ENCODE measurements at regions not wholly inside any gene's neighbourhood (a gene's known extent, or its start where the extent isn't known, plus 50 kb on each side); places are given as distances from the start of the nearest gene placed in this dataset.

GRCh38 chr1:235035928-235036327 lies 92.7 kb downstream of the TOMM20 start:
- peak in 1 of 2 donors; percentile 57 for DNase-seq (ENCODE audit: low spot score in 2 of 2)
- WGBS, 2 donors, result 95 to 96% methylated on average over 2 of the region's 2 CpGs
- intact Hi-C loops (cut with DNase I; ENCODE audit: low total_unique reads), result no loop called here
- H3K4me3 ChIP-seq (ENCODE audit: low read depth, poor library complexity, severe bottlenecking), result no peak overlapping the region
- TF ChIP-seq POLR2A (IDR thresholded peaks at IDR 0.05), result no peak
- TF ChIP-seq, protein P1, sequence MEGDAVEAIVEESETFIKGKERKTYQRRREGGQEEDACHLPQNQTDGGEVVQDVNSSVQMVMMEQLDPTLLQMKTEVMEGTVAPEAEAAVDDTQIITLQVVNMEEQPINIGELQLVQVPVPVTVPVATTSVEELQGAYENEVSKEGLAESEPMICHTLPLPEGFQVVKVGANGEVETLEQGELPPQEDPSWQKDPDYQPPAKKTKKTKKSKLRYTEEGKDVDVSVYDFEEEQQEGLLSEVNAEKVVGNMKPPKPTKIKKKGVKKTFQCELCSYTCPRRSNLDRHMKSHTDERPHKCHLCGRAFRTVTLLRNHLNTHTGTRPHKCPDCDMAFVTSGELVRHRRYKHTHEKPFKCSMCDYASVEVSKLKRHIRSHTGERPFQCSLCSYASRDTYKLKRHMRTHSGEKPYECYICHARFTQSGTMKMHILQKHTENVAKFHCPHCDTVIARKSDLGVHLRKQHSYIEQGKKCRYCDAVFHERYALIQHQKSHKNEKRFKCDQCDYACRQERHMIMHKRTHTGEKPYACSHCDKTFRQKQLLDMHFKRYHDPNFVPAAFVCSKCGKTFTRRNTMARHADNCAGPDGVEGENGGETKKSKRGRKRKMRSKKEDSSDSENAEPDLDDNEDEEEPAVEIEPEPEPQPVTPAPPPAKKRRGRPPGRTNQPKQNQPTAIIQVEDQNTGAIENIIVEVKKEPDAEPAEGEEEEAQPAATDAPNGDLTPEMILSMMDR (IDR thresholded peaks at IDR 0.05), result no peak

- 81% methylated on average over 7 of the region's 7 CpGs for WGBS, 2 donors
- intact Hi-C loops (cut with DNase I; ENCODE audit: low total_unique reads), result no loop called here
- no peak overlapping the region for H3K4me3 ChIP-seq (ENCODE audit: low read depth, poor library complexity, severe bottlenecking)
- no peak for TF ChIP-seq POLR2A (IDR thresholded peaks at IDR 0.05)
- peak in 1 of 2 donors; percentile 68 for DNase-seq (ENCODE audit: low spot score in 2 of 2)
Observed at GRCh38 chr1:235030919-235031596, 97.6 kb downstream of the TOMM20 start.

DNA sequence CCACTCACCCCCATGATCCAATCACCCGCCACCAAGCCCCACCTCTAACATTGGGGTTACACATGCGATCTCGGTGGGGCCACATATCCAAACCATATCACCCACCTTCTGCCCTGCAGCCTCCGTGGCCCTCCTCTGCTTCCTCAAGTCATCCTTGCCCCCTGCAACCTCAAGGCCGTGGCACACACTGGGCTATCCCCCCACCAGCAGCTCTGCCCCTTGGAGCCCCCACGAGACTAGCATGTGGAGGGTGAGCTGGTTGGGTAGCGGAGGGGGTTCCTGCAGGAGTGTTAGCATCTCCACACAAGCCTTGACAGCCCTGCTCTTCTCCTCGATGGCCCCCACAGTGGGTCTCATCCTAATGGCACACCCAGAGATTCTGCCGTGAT lies 100.8 kb downstream of the TOMM20 start:
- 96 to 99% methylated on average over 9 of the region's 9 CpGs for WGBS, 2 donors
- TF ChIP-seq, protein P1 (IDR thresholded peaks at IDR 0.05), result no peak
- TF ChIP-seq POLR2A (IDR thresholded peaks at IDR 0.05), result no peak

GRCh38 chr1:235027076-235027861 lies 101.4 kb downstream of the TOMM20 start:
- intact Hi-C loops (cut with DNase I; ENCODE audit: low total_unique reads), result no loop called here
- no peak for TF ChIP-seq POLR2A (IDR thresholded peaks at IDR 0.05)
- TF ChIP-seq, protein P1 (IDR thresholded peaks at IDR 0.05), result no peak
- DNase-seq (ENCODE audit: low spot score in 2 of 2), result peak in 1 of 2 donors; percentile 53
- no peak overlapping the region for H3K4me3 ChIP-seq (ENCODE audit: low read depth, poor library complexity, severe bottlenecking)
- 96% methylated on average over 13 of the region's 13 CpGs for WGBS, 2 donors

More for the DNA sequence above, 100.8 kb downstream of the TOMM20 start:
- intact Hi-C loops (cut with DNase I; ENCODE audit: low total_unique reads), result no loop called here
- peak in 1 of 2 donors; percentile 58 for DNase-seq (ENCODE audit: low spot score in 2 of 2)
- H3K4me3 ChIP-seq (ENCODE audit: low read depth, poor library complexity, severe bottlenecking), result no peak overlapping the region

GRCh38 chr1:235025422-235025984 lies 103.1 kb downstream of the TOMM20 start:
- intact Hi-C loops (cut with DNase I; ENCODE audit: low total_unique reads), result no loop called here
- WGBS, 2 donors, result 98 to 99% methylated on average over 5 of the region's 5 CpGs
- DNase-seq (ENCODE audit: low spot score in 2 of 2), result peak in 1 of 2 donors; percentile 45

More at GRCh38 chr1:235025422-235025984, 103.1 kb downstream of the TOMM20 start:
- no peak for TF ChIP-seq POLR2A (IDR thresholded peaks at IDR 0.05)
- TF ChIP-seq, protein P1 (IDR thresholded peaks at IDR 0.05), result no peak
- H3K4me3 ChIP-seq (ENCODE audit: low read depth, poor library complexity, severe bottlenecking), result no peak overlapping the region
